Suppressor macrophage (primary cell): ENCODE measurements at regions not wholly inside any gene's neighbourhood (a gene's known extent, or its start where the extent isn't known, plus 50 kb on each side); places are given as distances from the start of the nearest gene placed in this dataset.
"Not testable (repeated sequence)": the region's sequence is repeated elsewhere in the genome, so short reads cannot be mapped to it uniquely, and the experiment has no call there.

Experiments used
- DNase-seq, 4 experiments: peaks; one replicate each; pipeline ENCODE4 v3.0.0-alpha.2; 2020 to 2022

- not testable (repeated sequence) for DNase-seq
Observed at GRCh38 chr15:77896147-77897112, 181.1 kb downstream of the TBC1D2B start.

DNA sequence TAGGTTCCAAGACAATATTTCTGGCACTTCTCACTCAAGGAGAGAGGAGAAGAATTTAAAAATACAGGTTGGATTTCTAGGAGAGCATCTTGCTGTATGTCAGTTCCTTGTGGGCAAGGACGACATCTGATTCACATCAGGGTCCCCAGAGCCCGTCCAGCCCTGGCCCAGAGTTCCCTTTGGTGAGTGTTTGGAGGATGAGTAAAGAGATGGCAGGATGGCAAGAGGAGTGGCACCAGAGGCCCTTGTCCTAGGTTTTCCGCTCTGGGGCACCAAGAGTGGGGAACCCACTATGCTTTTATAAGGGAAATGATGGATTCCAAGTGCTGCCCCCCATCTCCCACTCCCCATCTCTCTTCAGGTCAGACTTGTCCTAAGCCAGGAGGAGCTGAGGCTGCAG is 181.8 kb downstream of the TBC1D2B start:
- no peak for DNase-seq

DNA sequence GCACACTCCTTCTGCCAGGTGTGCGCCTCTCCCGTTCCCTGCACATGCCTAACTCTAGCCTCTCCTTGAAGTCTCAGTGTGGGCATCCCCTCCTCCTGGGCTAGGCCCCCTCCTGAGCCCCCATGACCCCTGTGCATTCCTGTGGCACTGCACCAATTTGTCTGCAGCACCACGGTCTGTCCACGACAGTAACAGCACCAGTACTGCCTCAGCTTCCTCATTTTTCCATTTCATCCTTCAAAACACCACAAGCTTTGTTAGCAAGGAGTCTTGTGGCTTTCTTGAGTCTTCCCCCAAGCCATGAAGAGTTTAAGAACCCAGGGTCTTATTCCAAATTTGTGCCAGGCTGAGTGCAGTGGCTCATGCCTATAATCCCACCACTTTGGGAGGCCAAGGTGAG is 182.4 kb downstream of the TBC1D2B start:
- DNase-seq = peak in 2 of 4 experiments; percentile 18 to 19

GRCh38 chr15:77893671-77894640 is 183.6 kb downstream of the TBC1D2B start:
- not testable (repeated sequence) for DNase-seq

- not testable (repeated sequence) for DNase-seq
Observed at GRCh38 chr15:77893246-77893645, 184.3 kb downstream of the TBC1D2B start.

DNA sequence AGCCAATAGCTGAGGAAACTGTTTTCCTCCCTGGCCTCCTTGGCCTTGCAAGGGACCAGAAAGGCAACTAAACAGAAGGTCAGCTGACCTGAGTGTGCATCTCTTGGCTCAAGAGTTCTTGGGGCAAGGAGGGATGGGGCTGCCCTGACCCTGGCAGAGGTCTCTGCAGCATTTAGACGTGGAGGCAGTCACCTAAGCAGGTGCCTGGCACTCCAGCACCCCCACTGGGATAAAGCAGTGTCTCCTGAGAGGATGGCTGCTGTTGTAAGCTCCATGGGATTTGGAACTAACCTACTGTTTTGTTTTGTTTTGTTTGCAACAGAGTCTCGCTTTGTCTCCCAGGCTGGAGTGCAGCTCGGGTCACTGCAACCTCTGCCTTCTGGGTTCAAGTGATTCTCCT is 185.2 kb downstream of the TBC1D2B start:
- DNase-seq = no peak

DNA sequence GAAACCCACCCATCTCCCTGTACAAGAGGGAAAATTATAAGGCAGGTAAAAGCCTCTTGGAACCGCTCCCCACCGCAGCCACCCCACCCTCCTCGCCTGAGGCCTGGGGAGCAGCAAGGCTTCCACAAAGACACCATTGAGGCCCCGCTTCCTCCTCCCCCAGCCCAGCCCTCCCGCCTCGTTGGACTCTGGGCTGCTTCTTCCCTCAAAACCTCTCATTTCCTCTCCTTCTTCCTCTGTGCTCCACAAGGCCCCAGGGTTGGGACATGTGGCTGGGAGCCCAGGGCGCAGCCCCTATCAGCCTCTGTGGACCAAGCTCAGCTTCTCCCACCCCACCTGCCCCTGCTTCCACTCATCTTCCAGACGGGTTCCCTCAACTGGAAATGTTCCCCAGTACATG is 185.6 kb downstream of the TBC1D2B start:
- peak in 3 of 4 experiments; percentile 13 to 47 (median 41) for DNase-seq

DNA sequence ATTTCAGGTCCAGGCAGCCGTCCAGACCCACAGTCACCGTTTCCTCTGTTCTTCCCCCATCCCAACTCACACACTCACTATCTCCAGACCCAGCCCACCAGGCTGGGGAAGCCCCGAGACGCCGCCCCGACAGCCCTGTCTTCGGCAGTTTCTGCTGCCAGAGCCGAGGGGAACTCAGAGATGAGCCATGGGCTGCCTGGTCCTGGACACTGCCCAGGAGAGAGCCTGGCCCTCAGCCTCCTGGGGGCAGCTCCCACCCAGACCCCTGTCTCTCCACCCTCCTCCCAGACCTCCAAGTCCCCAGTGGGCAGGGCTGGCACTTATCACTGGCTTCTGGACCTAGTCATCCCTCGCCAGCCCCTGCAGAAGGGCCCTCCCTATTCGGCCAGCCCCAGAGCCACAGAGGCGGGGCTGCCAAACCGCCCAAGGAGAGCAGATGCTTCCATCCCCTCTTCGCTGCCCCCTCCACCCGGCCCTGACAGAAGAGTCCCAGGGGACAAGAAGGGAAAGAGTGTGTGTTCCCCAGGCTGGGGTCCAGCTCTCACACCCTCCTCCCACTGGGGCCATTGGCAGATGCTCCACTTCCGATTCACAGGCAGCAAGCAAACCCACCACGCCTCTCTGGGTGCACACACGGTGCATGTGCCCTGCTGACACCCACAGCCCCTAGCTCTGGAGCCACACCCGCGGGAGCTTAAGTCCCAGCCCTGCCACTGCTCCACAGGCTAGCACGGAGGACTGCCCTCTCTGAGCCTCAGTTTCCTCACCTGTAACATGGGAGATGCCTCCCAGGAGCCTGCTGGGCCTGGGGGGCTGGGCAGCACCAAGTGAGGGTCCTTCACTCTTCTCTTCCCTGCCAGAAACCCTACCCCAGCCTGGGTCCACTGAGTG is 186.4 kb downstream of the TBC1D2B start:
- peak in 3 of 4 experiments; percentile 12 to 33 (median 30) for DNase-seq

- DNase-seq = not testable (repeated sequence)
Observed at GRCh38 chr15:77889828-77890725, 187.4 kb downstream of the TBC1D2B start.

GRCh38 chr15:77889009-77889806 is 188.3 kb downstream of the TBC1D2B start:
- DNase-seq = no peak

DNA sequence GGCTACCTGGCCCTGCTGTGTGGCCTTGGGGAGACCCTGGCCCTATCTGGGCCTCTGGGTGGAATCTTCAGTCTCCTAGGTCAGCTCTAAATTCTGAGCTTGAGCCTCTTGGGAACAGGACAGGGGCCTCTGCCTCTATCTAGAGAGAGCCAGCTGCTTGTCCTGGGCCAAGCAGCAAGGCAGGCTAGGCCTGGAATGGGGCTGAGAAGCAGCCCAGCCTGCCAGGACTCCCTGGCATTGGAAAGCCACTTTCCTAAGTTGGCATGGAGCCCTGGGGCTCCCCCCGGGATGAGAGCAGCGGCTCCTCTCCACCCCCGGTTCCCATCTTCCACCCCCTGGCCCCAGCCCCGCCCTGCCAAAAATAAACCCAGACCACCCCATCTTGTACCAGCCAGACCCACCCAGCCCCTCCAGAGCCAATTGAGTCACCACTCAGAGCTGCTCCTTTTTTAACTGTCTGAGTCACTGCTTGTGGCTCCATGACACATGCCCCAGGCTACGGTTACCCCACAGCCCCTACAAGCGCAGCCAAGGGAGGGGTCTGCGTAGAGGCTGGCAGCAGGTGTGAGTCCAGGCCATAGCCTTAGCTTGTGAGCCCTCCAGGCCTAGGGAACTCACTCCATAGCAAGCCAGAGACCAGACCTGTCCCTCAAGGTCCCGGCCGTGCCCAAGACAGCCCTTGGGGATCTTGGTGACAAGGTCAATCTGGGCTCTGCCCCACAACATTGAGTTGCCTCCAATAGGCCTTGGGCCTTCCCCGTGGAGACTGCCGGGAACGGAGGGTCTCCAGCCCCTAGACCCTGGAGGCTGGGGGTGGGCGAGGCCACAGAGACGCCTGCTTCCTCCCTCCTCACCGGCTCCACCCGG is 189.7 kb downstream of the TBC1D2B start:
- not testable (repeated sequence) for DNase-seq

DNA sequence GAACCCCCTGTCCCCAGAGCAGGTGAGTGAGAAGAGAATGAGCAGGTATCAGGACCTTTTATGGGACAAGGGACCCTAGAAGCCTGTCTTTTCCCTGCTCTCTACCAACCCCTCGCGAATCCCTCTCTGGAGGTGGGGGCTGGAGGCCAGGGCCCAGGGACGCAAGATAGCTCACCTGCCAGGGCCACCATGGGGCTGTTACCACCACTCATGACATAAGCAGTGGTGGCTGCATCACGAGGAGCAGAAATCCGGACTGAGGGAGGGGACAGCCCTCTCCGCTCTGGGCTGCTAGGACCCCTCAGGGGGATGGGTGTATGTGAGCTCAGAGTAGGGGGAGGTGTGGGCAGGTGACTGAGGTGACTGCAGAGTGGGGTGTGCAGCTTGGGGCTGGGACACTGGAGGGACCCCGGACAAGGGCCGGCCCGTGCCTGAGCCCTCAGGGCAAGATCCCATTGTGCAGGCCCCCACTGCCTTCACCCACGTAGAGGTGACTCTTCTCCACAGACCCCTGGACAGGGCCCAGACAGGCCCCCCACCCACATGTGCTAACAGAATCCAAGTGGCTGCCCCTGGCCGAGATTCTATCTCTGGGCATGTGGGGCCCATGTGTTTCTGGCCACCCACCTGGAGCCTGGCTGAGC is 190.6 kb downstream of the TBC1D2B start:
- no peak for DNase-seq

DNA sequence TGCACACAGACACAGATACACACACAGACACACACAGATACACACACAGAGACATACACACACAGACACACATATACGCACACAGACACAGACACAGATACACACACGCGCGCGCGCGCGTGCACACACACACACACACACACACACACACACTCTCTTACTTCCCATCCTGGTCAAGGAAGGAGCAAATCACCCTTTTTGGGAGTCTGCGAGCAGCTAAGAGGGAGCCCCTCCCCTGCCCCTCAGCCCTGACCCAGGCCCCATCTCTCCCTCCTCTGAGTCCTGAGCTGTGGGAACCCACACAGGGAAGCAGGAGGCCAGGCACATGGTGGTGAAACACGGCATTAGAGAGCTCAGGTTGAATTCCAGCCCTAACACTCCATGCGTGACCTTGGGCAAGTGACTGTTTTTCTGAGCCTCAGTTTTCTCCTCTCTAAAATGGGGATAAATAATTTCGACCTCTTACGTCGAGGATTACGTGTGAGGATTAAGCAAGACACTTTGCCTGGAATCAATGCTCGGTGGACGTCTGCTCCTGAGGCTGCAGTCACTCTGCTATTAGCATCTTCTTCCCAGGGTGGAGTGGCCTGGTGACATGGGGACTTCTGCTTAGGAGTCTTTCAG is 191.5 kb downstream of the TBC1D2B start:
- not testable (repeated sequence) for DNase-seq

DNA sequence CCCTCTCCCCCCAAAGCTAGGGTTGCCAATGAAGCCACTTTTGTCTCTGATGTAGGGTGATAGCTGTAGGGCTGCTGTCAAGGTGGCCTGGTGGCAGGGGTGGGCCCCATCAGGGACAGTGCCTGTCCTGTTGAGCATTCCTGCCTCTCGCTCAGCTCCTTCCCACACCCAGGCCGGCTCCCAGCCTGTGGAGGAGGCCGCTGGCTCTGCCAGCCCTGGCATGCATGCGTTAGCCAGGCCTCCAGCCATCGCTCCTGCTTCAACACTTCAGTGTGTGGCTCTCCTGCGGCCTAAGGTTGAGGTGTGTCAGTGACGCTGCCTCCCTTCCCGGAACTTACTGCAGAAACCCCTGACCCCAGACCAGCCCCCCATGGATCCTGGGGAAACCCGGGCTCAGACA is 194.5 kb downstream of the TBC1D2B start:
- not testable (repeated sequence) for DNase-seq

- no peak for DNase-seq
Observed at GRCh38 chr15:77881950-77882349, 195.6 kb downstream of the TBC1D2B start.

DNA sequence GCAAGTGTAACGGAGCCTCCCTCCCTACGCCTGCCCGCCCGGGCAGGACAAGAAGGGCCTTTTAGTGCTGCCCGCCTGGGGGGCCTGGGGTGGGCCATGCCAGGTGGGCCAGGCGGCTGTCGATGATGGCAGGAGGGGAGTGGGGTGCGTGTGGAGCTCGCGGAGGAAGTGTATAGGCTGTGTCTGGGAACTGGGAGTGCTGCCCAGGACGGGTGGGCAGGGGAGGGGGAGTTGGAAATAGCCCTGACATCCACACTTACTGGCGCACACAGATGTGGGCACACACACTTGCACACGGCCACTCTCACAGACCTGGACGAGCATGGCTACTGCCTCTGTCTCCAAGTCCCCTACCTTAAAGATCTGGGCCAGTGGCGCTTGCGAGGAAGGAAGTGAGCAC is 196.0 kb downstream of the TBC1D2B start:
- DNase-seq = not testable (repeated sequence)

- not testable (repeated sequence) for DNase-seq
Observed at GRCh38 chr15:77879466-77879865, 198.0 kb downstream of the TBC1D2B start.
